Heart right ventricle (tissue), 16 donors: ENCODE measurements at regions not wholly inside any gene's neighbourhood (a gene's known extent, or its start where the extent isn't known, plus 50 kb on each side); places are given as distances from the start of the nearest gene placed in this dataset.

Source experiments
- ATAC-seq, 8 donors: fragments of 200-7000 bp; cut with Tn5 transposase; one replicate each; pipeline ENCODE4 v1.9.1; 2020; ENCODE audit warnings: mild to moderate bottlenecking in 8 of 8, moderate library complexity in 8 of 8, moderate number of reproducible peaks in 1 of 8
- DNase-seq, 2 donors: peaks; one replicate each; pipeline ENCODE4 v3.0.0-alpha.2; 2020
- H3K27ac ChIP-seq, 10 donors: fragments of 200-600 bp; sonication (generic) in 2 of 10; one replicate each; pipeline versions ENCODE4 v1.5.0 to v1.8.0; 2020 to 2022; ENCODE audit warnings: mild to moderate bottlenecking in 3 of 10
- H3K27me3 ChIP-seq, 7 donors: fragments of 200-600 bp; one replicate each; pipeline ENCODE4 v1.8.0; 2021 to 2022; ENCODE audit warnings: mild to moderate bottlenecking in 2 of 7
- H3K36me3 ChIP-seq, 9 donors: fragments of 200-600 bp; sonication (generic) in 1 of 9; one replicate each; pipeline versions ENCODE4 v1.5.0 to v1.8.0; 2020 to 2022; ENCODE audit warnings: mild to moderate bottlenecking in 2 of 9
- H3K4me1 ChIP-seq, 9 donors: fragments of 200-600 bp; sonication (generic) in 1 of 9; one replicate each; pipeline versions ENCODE4 v1.5.0 to v1.8.0; 2020 to 2022; ENCODE audit warnings: mild to moderate bottlenecking in 4 of 9
- H3K4me3 ChIP-seq, 10 donors: fragments of 200-600 bp; sonication (generic) in 2 of 10; one replicate each; pipeline versions ENCODE4 v1.5.0 to v1.8.0; 2020 to 2022; ENCODE audit warnings: mild to moderate bottlenecking in 7 of 10, moderate library complexity in 2 of 10
- H3K9me3 ChIP-seq, 11 donors: fragments of 200-600 bp in 10 of 11; sonication (generic) in 2 of 11; one replicate each; pipeline versions ENCODE4 v1.5.0 to v1.8.0; 2013 to 2022; ENCODE audit warnings: mild to moderate bottlenecking in 2 of 11, control low read depth in 1 of 11, moderate library complexity in 1 of 11
- WGBS, 2 donors: extraction: QIAGEN DNeasy Blood & Tissue Kit; methylation state at CpG; one replicate each; pipeline ENCODE4 v1.1.7; 2013; ENCODE audit warnings: inconsistent platforms in 1 of 2; 5-methylcytosine and 5-hydroxymethylcytosine counted together
- intact Hi-C, 10 donors: fragments of 100-400 bp; cut with DNase I; formaldehyde crosslinking; loops; one replicate each; pipeline versions ENCODE4 v1.11.1 to v1.14.2; 2022
- TF ChIP-seq, protein P1 (sequence below), 9 donors: fragments of 200-600 bp; sonication (generic) in 2 of 9; IDR thresholded peaks; one replicate each; pipeline versions ENCODE4 v1.5.0 to v1.8.0; 2021 to 2022; ENCODE audit warnings: antibody characterized with exemption in 9 of 9, mild to moderate bottlenecking in 5 of 9, moderate library complexity in 1 of 9
- donor health status: Arrhythmogenic right ventricular cardiomyopathy.
- donor health status: ischemic (EF 13 %, LVEDD 7.1; RV severe dilation, severe dysfunction).
- donor health status: healthy with polysubstance abuse.
- donor health status: DM: no; HTN: yes; CAD: no.
- donor health status: DM: no; HTN: no; CAD: no.
- donor health status: ischemic (EF 25% LVEDD 6.9; RV normal size, moderate dysfunction).
- donor health status: ischemic (EF 25% LVEDD 5.7; RV mildly dilated, moderate dysfunction).
- donor health status: healthy.
- donor health status: DM: yes; HTN: yes; CAD: no.
- donor health status: Ischemic cardiomyopathy.
- donor health status: ischemic (EF 35%, LVEDD 5.7; RV mildly dilated, moderate dysfunction).
- donor health status: nonischemic (EF 11% LVEDD 7.7; RV severe dilation, severe dysfunction).
- donor health status: DM: yes; HTN: yes; CAD: no.
- donor health status: PGD.
- donor health status: ischemic (EF 29% LVEDD 5.4; RV normal size, mild dysfunction).
- donor health status: nonischemic (EF 23%, LVEDD 6.1; RV moderate dilation, normal function).

DNA sequence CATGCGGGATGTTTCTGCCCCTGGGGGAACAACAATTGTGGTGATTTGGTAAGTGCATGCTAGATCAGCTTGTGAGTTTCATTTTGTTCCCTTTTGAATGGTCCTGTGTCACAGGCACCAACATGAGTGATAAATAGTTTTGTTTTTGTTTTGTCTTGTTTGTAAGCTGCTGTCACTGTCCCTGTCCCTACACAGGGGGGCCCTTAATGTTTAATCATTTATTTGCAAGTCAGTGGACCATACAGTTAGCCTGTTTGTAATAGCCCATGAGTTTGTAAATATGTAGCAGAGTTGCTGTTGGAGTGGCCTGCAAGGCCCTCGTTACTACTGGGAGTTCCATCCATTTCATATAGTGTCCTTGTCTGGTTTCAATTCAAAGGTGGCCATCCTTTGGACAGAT is 979.6 kb upstream of the SPRY2 start:
- DNase-seq = no peak
- H3K27me3 ChIP-seq = no peaks in the 10 kb centered on the region
- no peaks in the 10 kb centered on the region for H3K36me3 ChIP-seq
- 88% methylated on average over 2 of the region's 2 CpGs for WGBS, 2 donors
- H3K27ac ChIP-seq = no peak overlapping the region
- peaks cover 0 to 16% (median 0%) of the 10 kb centered on the region in 11 donors for H3K9me3 ChIP-seq
- TF ChIP-seq, protein P1, sequence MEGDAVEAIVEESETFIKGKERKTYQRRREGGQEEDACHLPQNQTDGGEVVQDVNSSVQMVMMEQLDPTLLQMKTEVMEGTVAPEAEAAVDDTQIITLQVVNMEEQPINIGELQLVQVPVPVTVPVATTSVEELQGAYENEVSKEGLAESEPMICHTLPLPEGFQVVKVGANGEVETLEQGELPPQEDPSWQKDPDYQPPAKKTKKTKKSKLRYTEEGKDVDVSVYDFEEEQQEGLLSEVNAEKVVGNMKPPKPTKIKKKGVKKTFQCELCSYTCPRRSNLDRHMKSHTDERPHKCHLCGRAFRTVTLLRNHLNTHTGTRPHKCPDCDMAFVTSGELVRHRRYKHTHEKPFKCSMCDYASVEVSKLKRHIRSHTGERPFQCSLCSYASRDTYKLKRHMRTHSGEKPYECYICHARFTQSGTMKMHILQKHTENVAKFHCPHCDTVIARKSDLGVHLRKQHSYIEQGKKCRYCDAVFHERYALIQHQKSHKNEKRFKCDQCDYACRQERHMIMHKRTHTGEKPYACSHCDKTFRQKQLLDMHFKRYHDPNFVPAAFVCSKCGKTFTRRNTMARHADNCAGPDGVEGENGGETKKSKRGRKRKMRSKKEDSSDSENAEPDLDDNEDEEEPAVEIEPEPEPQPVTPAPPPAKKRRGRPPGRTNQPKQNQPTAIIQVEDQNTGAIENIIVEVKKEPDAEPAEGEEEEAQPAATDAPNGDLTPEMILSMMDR (IDR thresholded peaks at IDR 0.05) = no peak
- H3K4me3 ChIP-seq = no peak overlapping the region
- H3K4me1 ChIP-seq = no peaks in the 10 kb centered on the region
- no peak for ATAC-seq
- intact Hi-C loops = no loop called here

DNA sequence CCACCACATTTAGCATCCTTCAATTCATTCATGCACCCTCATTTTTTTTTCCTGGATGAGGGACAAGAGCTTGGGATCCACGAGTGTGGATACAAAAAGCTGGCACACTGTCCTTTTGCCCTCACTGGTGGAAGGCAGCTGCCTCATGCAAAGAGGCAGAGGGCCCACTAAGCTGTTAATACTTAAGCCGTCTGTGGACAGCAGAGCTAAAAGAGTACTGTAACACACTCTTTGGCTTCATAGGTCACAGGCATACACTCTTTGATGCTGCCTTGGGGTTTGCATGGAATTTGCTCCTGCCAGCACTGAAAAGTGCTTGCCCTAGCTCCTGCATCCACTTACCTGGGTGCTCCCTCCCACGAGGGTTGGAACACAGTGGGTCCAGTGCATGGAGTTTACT is 978.4 kb upstream of the SPRY2 start:
- peaks cover 0 to 16% (median 0%) of the 10 kb centered on the region in 11 donors for H3K9me3 ChIP-seq
- no peaks in the 10 kb centered on the region for H3K4me1 ChIP-seq
- DNase-seq (no peak), ATAC-seq (no peak)
- H3K27me3 ChIP-seq = no peaks in the 10 kb centered on the region
- TF ChIP-seq, protein P1 (IDR thresholded peaks at IDR 0.05) = no peak
- H3K27ac ChIP-seq = no peak overlapping the region
- intact Hi-C loops = no loop called here
- no peak overlapping the region for H3K4me3 ChIP-seq
- 70 to 72% methylated on average over 3 of the region's 3 CpGs for WGBS, 2 donors
- no peaks in the 10 kb centered on the region for H3K36me3 ChIP-seq

DNA sequence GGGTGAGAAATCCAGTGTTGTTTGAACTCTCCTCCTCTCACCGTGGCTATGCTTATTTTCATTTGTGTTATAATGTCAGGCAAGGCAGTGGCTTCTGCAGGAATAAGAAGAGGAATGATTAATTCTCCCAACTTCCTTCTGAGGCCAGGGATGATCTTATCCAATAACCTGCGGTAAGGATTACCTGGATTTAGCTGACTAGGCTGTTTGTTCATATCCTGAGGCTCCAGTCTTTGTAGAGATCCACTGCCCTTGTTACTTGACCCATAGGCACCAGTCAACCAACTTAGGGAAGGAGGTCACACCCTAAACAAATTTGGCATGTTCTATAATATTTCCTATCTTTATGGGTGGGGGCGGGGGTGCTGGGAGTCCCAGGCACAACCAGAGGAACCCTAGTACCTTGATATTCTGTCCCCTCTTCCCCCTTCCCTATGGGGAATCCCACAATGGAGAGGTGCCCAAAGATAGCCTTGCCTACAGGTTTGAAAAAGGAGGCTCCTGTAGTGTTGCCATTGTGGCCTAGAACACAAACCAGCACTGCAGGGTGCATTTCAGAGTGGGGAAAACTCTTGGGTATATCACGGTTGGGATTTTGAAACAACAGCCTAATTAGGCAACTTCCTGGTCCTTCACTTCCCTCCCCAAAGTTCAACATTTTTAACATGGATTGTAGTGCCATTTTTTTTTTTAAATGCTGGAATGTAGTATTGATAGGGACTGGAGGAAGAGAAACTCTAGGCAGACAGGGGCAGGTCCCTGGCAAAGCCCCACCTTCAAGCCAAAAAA is 977.5 kb upstream of the SPRY2 start:
- Histone ChIP-seq H3K4me1 (no peaks in the 10 kb centered on the region), H3K27ac (no peak overlapping the region), H3K4me3 (no peak overlapping the region), H3K36me3 (no peaks in the 10 kb centered on the region), H3K27me3 (no peaks in the 10 kb centered on the region), H3K9me3 (peaks cover 0 to 16% (median 0%) of the 10 kb centered on the region in 11 donors)
- intact Hi-C loops = no loop called here
- ATAC-seq (no peak), DNase-seq (no peak)
- 81 to 88% methylated on average over 4 of the region's 4 CpGs for WGBS, 2 donors
- TF ChIP-seq, protein P1 (IDR thresholded peaks at IDR 0.05) = no peak

DNA sequence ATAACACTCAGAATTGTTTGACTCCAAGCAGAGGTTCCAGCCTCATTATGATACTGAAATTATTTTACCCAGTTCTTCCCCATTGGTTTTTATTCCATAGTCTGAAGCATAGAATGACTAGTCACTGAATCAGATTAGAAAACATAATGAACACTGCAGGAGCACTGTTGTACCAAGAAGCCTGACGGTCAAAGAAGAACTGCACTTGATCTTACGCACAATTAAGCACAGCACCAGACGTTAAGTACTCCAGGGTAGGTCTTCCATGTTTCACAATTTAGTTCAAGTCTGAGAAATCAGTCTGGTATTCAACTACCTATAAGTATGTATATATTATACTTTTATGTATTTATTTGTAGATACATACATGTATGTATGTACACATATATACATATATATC is 973.5 kb upstream of the SPRY2 start:
- TF ChIP-seq, protein P1 (IDR thresholded peaks at IDR 0.05) = no peak
- DNase-seq (no peak), ATAC-seq (no peak)
- intact Hi-C loops = no loop called here
- H3K4me1 ChIP-seq = no peaks in the 10 kb centered on the region
- WGBS, 2 donors = 86 to 91% methylated on average over 3 of the region's 3 CpGs
- H3K36me3 ChIP-seq = no peaks in the 10 kb centered on the region
- no peak overlapping the region for H3K27ac ChIP-seq
- H3K4me3 ChIP-seq = no peak overlapping the region
- H3K27me3 ChIP-seq = no peaks in the 10 kb centered on the region
- peaks cover 0 to 10% (median 0%) of the 10 kb centered on the region in 11 donors for H3K9me3 ChIP-seq
